ENCODE measurements at regions not wholly inside any gene's neighbourhood (a gene's known extent, or its start where the extent isn't known, plus 50 kb on each side); places are given as distances from the start of the nearest gene placed in this dataset.
A peak's percentile ranks its signal among the peaks of the same experiment; 100 is the strongest.

GRCh38 chr2:43055086-43055912 is 171.1 kb downstream of the ZFP36L2 start:
- Histone ChIP-seq H3K4me2 (ENCODE audit: insufficient read depth, low read length) (no peak overlapping the region), H3K27me3 (ENCODE audit: insufficient read depth, low read length) (no peaks in the 10 kb centered on the region), H4K20me1 (ENCODE audit: insufficient read depth, low read length) (no peaks in the 10 kb centered on the region), H3K9me3 (ENCODE audit: low read depth, low read length) (no peaks in the 10 kb centered on the region), H3K27ac (ENCODE audit: low read depth, low read length) (no peak overlapping the region), H3K4me1 (ENCODE audit: insufficient read depth, low read length) (peaks cover 20% of the 10 kb centered on the region), H3K4me3 (ENCODE audit: insufficient read depth, low read length) (no peak overlapping the region), H2AFZ (ENCODE audit: low read length) (no peak overlapping the region), H3K79me2 (ENCODE audit: insufficient read depth, low read length) (no peaks in the 10 kb centered on the region), H3K36me3 (ENCODE audit: insufficient read depth, low read length) (no peaks in the 10 kb centered on the region)
- DNase-seq (ENCODE audit: insufficient read length, low spot score, missing footprints): peak; percentile 54
- TF ChIP-seq CTCF (IDR thresholded peaks at IDR 0.05; ENCODE audit: extremely low read depth, low read depth, low read length): no peak

- no peak overlapping the region for H3K4me3 ChIP-seq (ENCODE audit: insufficient read depth, low read length)
- no peak for TF ChIP-seq CTCF (IDR thresholded peaks at IDR 0.05; ENCODE audit: extremely low read depth, low read depth, low read length)
- H4K20me1 ChIP-seq (ENCODE audit: insufficient read depth, low read length): no peaks in the 10 kb centered on the region
- H3K36me3 ChIP-seq (ENCODE audit: insufficient read depth, low read length): no peaks in the 10 kb centered on the region
- no peak for DNase-seq (ENCODE audit: insufficient read length, low spot score, missing footprints)
- peaks cover 19% of the 10 kb centered on the region for H3K4me1 ChIP-seq (ENCODE audit: insufficient read depth, low read length)
- no peak overlapping the region for H3K4me2 ChIP-seq (ENCODE audit: insufficient read depth, low read length)
- H3K27me3 ChIP-seq (ENCODE audit: insufficient read depth, low read length): no peaks in the 10 kb centered on the region
- H3K27ac ChIP-seq (ENCODE audit: low read depth, low read length): no peak overlapping the region
- no peaks in the 10 kb centered on the region for H3K79me2 ChIP-seq (ENCODE audit: insufficient read depth, low read length)
- H2AFZ ChIP-seq (ENCODE audit: low read length): no peak overlapping the region
- no peaks in the 10 kb centered on the region for H3K9me3 ChIP-seq (ENCODE audit: low read depth, low read length)
These were observed 172.0 kb downstream of the ZFP36L2 start for GRCh38 chr2:43054367-43054766.

GRCh38 chr2:43052944-43053306 is 173.5 kb downstream of the ZFP36L2 start:
- no peaks in the 10 kb centered on the region for H3K9me3 ChIP-seq (ENCODE audit: low read depth, low read length)
- no peak overlapping the region for H3K4me2 ChIP-seq (ENCODE audit: insufficient read depth, low read length)
- H3K4me3 ChIP-seq (ENCODE audit: insufficient read depth, low read length): no peak overlapping the region
- H3K27me3 ChIP-seq (ENCODE audit: insufficient read depth, low read length): no peaks in the 10 kb centered on the region
- DNase-seq (ENCODE audit: insufficient read length, low spot score, missing footprints): peak; percentile 42
- peaks cover 15% of the 10 kb centered on the region for H3K4me1 ChIP-seq (ENCODE audit: insufficient read depth, low read length)
- no peak for TF ChIP-seq CTCF (IDR thresholded peaks at IDR 0.05; ENCODE audit: extremely low read depth, low read depth, low read length)
- no peaks in the 10 kb centered on the region for H3K36me3 ChIP-seq (ENCODE audit: insufficient read depth, low read length)
- H4K20me1 ChIP-seq (ENCODE audit: insufficient read depth, low read length): no peaks in the 10 kb centered on the region
- no peak overlapping the region for H2AFZ ChIP-seq (ENCODE audit: low read length)
- no peak overlapping the region for H3K27ac ChIP-seq (ENCODE audit: low read depth, low read length)
- no peaks in the 10 kb centered on the region for H3K79me2 ChIP-seq (ENCODE audit: insufficient read depth, low read length)

GRCh38 chr2:43052204-43052943 is 174.0 kb downstream of the ZFP36L2 start:
- Histone ChIP-seq H3K9me3 (ENCODE audit: low read depth, low read length) (no peaks in the 10 kb centered on the region), H3K27ac (ENCODE audit: low read depth, low read length) (no peak overlapping the region), H4K20me1 (ENCODE audit: insufficient read depth, low read length) (no peaks in the 10 kb centered on the region), H3K79me2 (ENCODE audit: insufficient read depth, low read length) (no peaks in the 10 kb centered on the region), H3K4me3 (ENCODE audit: insufficient read depth, low read length) (no peak overlapping the region), H3K4me2 (ENCODE audit: insufficient read depth, low read length) (no peak overlapping the region), H2AFZ (ENCODE audit: low read length) (no peak overlapping the region), H3K36me3 (ENCODE audit: insufficient read depth, low read length) (no peaks in the 10 kb centered on the region), H3K4me1 (ENCODE audit: insufficient read depth, low read length) (peaks cover 19% of the 10 kb centered on the region), H3K27me3 (ENCODE audit: insufficient read depth, low read length) (no peaks in the 10 kb centered on the region)
- peak; percentile 68 for DNase-seq (ENCODE audit: insufficient read length, low spot score, missing footprints)
- TF ChIP-seq CTCF (IDR thresholded peaks at IDR 0.05; ENCODE audit: extremely low read depth, low read depth, low read length): no peak

Measured in osteoblast (primary cell).